NCI-H2107 (cell line): ENCODE measurements at regions not wholly inside any gene's neighbourhood (a gene's known extent, or its start where the extent isn't known, plus 50 kb on each side); places are given as distances from the start of the nearest gene placed in this dataset.
"Not testable (repeated sequence)": the region's sequence is repeated elsewhere in the genome, so short reads cannot be mapped to it uniquely, and the experiment has no call there.

Source experiments
- DNase-seq: peaks from one replicate; lab custom pipeline; 2025; lab: John Stamatoyannopoulos, UW

- DNase-seq: no peak
Measured at GRCh38 chr7:125845686-125846085, 916.1 kb upstream of the POT1 start.

GRCh38 chr7:125834421-125834820, 904.8 kb upstream of the POT1 start:
- DNase-seq: no peak

- DNase-seq: no peak
Measured at GRCh38 chr7:125833839-125834238, 904.2 kb upstream of the POT1 start.

GRCh38 chr7:125830743-125831142, 901.1 kb upstream of the POT1 start:
- no peak for DNase-seq

- no peak for DNase-seq
Measured at GRCh38 chr7:125828153-125828700, 898.6 kb upstream of the POT1 start.

- no peak for DNase-seq
Measured at GRCh38 chr7:125823538-125823937, 893.9 kb upstream of the POT1 start.

- DNase-seq: no peak
Measured at GRCh38 chr7:125820495-125820894, 890.9 kb upstream of the POT1 start.

GRCh38 chr7:125814100-125814499, 884.5 kb upstream of the POT1 start:
- no peak for DNase-seq

- DNase-seq: not testable (repeated sequence)
Measured at GRCh38 chr7:125806491-125806890, 876.9 kb upstream of the POT1 start.

GRCh38 chr7:125804273-125804672, 874.6 kb upstream of the POT1 start:
- no peak for DNase-seq

GRCh38 chr7:125780153-125780552, 850.5 kb upstream of the POT1 start:
- DNase-seq: no peak

GRCh38 chr7:125775317-125775716, 845.7 kb upstream of the POT1 start:
- no peak for DNase-seq

- no peak for DNase-seq
Measured at GRCh38 chr7:125773113-125773785, 843.6 kb upstream of the POT1 start.

GRCh38 chr7:125747966-125748365, 818.3 kb upstream of the POT1 start:
- no peak for DNase-seq

GRCh38 chr7:125746510-125746909, 816.9 kb upstream of the POT1 start:
- no peak for DNase-seq

- no peak for DNase-seq
Measured at GRCh38 chr7:125727215-125727614, 797.6 kb upstream of the POT1 start.

- DNase-seq: no peak
Measured at GRCh38 chr7:125695626-125696025, 766.0 kb upstream of the POT1 start.

- no peak for DNase-seq
Measured at GRCh38 chr7:125683156-125683555, 753.5 kb upstream of the POT1 start.

- DNase-seq: no peak
Measured at GRCh38 chr7:125681508-125681907, 751.9 kb upstream of the POT1 start.

GRCh38 chr7:125678771-125679170, 749.1 kb upstream of the POT1 start:
- no peak for DNase-seq

GRCh38 chr7:125675640-125676039, 746.0 kb upstream of the POT1 start:
- no peak for DNase-seq

- DNase-seq: no peak
Measured at GRCh38 chr7:125675169-125675568, 745.5 kb upstream of the POT1 start.

- DNase-seq: no peak
Measured at GRCh38 chr7:125670926-125671572, 741.4 kb upstream of the POT1 start.
